ENCODE measurements at regions not wholly inside any gene's neighbourhood (a gene's known extent, or its start where the extent isn't known, plus 50 kb on each side); places are given as distances from the start of the nearest gene placed in this dataset.

- TF ChIP-seq, protein P1, sequence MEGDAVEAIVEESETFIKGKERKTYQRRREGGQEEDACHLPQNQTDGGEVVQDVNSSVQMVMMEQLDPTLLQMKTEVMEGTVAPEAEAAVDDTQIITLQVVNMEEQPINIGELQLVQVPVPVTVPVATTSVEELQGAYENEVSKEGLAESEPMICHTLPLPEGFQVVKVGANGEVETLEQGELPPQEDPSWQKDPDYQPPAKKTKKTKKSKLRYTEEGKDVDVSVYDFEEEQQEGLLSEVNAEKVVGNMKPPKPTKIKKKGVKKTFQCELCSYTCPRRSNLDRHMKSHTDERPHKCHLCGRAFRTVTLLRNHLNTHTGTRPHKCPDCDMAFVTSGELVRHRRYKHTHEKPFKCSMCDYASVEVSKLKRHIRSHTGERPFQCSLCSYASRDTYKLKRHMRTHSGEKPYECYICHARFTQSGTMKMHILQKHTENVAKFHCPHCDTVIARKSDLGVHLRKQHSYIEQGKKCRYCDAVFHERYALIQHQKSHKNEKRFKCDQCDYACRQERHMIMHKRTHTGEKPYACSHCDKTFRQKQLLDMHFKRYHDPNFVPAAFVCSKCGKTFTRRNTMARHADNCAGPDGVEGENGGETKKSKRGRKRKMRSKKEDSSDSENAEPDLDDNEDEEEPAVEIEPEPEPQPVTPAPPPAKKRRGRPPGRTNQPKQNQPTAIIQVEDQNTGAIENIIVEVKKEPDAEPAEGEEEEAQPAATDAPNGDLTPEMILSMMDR (IDR thresholded peaks at IDR 0.05; ENCODE audit: low read depth, low read length, missing control alignments), result no peak
- H3K4me3 ChIP-seq (replicated peaks; ENCODE audit: low read depth, low read length), result no peak overlapping the region
- DNase-seq (ENCODE audit: extremely low read depth, low read depth), result no peak
Observed at GRCh38 chr15:93486407-93487117, 397.6 kb upstream of the RGMA start.

DNA sequence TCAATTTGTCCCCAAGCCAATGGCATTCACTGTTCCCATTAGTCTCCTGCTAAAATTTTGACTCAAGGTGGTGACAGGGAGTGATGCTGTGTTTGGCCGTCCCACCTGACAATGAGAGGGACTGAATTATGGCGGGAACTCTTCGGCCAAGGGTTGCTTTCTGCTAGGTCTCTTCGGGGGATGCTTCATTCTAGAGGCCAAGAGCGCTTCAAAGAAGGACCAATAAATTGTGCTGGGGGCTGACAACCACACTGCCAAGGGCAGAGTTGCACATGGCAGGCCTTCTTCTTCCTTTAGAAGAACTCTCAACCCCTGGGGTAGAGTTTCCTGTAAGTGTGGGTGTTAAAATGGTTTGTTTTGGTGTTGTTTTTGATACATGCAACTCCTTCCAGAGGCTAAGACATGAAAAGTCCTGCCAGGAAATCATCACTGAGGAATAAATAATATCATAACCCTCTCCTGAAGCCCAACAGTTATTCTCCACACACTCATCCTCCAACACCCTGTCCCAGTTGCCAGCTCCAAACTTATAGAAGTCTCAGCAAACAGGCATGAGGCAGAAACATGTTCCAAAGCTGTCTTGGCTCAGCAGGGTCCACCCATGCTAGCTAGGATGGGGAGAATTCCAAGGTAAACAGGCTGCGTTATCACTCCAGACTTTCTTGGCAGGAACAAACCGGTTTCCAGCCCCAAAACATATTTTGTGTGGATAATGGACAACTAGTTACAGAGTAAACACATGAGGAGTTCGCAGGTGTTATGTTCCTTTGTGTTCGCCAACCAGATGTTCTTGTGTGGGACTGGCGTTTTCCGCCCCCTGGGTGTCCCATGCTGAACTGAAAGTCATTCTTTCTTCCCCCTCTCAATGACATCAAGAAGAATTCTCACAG, 396.7 kb upstream of the RGMA start:
- TF ChIP-seq, protein P1 (IDR thresholded peaks at IDR 0.05; ENCODE audit: low read depth, low read length, missing control alignments), result no peak
- DNase-seq (ENCODE audit: extremely low read depth, low read depth), result no peak

DNA sequence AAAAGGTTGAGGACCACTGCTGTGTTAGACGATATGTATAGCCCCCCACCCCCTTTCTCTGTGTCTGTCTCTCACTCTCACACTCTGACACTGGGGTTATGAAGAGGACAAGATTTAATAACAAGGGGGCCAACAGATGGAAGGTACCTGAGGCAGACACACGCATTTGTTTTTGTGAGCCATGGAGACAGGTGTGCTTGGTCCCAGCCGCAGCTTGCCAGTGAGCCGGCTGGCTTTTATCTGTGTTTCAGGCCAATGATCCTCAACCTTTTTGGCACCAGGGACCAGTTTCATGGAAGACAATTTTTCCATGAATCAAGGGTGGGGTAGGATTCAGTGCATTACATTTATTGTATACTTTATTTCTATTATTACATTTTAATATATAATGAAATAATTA, 394.9 kb upstream of the RGMA start:
- no peak for DNase-seq (ENCODE audit: extremely low read depth, low read depth)
- no peak overlapping the region for H3K4me3 ChIP-seq (replicated peaks; ENCODE audit: low read depth, low read length)
- TF ChIP-seq, protein P1 (IDR thresholded peaks at IDR 0.05; ENCODE audit: low read depth, low read length, missing control alignments), result no peak

More for the DNA sequence above, 396.7 kb upstream of the RGMA start:
- H3K4me3 ChIP-seq (replicated peaks; ENCODE audit: low read depth, low read length), result no peak overlapping the region

GRCh38 chr15:93482731-93483130, 393.7 kb upstream of the RGMA start:
- no peak for DNase-seq (ENCODE audit: extremely low read depth, low read depth)
- no peak overlapping the region for H3K4me3 ChIP-seq (replicated peaks; ENCODE audit: low read depth, low read length)
- TF ChIP-seq, protein P1 (IDR thresholded peaks at IDR 0.05; ENCODE audit: low read depth, low read length, missing control alignments), result no peak

GRCh38 chr15:93479715-93480114, 390.7 kb upstream of the RGMA start:
- no peak for DNase-seq (ENCODE audit: extremely low read depth, low read depth)
- H3K4me3 ChIP-seq (replicated peaks; ENCODE audit: low read depth, low read length), result no peak overlapping the region
- TF ChIP-seq, protein P1 (IDR thresholded peaks at IDR 0.05; ENCODE audit: low read depth, low read length, missing control alignments), result no peak

- no peak for DNase-seq (ENCODE audit: extremely low read depth, low read depth)
- TF ChIP-seq, protein P1 (IDR thresholded peaks at IDR 0.05; ENCODE audit: low read depth, low read length, missing control alignments), result no peak
- no peak overlapping the region for H3K4me3 ChIP-seq (replicated peaks; ENCODE audit: low read depth, low read length)
Observed at GRCh38 chr15:93478947-93479346, 389.9 kb upstream of the RGMA start.
